ENCODE measurements at regions not wholly inside any gene's neighbourhood (a gene's known extent, or its start where the extent isn't known, plus 50 kb on each side); places are given as distances from the start of the nearest gene placed in this dataset.

- no peak for TF ChIP-seq CTCF (IDR thresholded peaks at IDR 0.05)
- TF ChIP-seq POLR2A (IDR thresholded peaks at IDR 0.05; ENCODE audit: low read depth), result no peak
Observed at GRCh38 chrX:131818297-131818936, 204.7 kb upstream of the STK26 start.
